ENCODE measurements at regions not wholly inside any gene's neighbourhood (a gene's known extent, or its start where the extent isn't known, plus 50 kb on each side); places are given as distances from the start of the nearest gene placed in this dataset.
A peak's percentile ranks its signal among the peaks of the same experiment; 100 is the strongest.
"Not testable (repeated sequence)": the region's sequence is repeated elsewhere in the genome, so short reads cannot be mapped to it uniquely, and the experiment has no call there.

DNA sequence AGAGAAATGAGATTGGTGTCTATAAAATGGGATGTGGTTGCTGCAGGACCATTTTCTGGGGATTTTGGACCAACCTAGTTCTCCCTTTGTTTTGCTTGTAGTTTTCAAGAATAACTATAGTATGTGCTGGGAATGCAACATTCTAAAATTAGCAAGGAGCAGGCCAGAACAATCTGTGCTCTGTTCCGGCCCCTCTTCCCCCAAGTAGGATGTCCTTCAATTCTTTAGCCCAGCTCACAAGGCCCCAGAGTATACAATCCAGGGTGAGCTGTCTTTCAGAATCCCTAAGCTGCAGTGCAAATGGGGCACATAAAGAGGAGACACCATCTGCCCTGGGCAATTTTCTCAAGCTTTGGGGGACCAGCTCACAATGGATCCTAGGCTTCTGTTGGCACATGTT, 809.1 kb downstream of the TNS3 start:
- ATAC-seq (peak; percentile 50), DNase-seq (ENCODE audit: missing footprints) (no peak)
- intact Hi-C loops (cut with DNase I), result loop anchor here (10.0 kb wide), 3 partner anchors 168 to 482 kb away; no protein-coding TSS in a partner anchor

DNA sequence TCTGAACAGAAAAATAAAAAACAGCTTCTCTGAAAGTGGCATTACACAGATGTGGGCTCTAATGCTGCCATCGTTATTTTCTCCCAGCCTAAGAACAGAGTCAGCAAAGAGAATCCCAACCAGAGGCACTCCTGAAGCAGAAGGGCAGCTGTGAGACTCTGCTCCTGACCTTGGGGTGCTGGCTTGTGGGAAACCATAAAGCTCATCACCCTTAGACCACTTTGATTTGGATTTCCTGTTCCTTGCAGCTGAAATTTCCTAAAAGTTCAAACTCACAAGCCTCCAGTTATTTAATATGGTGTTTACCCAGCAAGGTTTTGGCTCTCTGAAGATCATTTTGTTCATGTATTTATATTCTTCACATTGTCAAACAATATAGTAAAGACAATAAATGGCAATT, 814.8 kb downstream of the TNS3 start:
- no peak for DNase-seq (ENCODE audit: missing footprints)
- no peak for ATAC-seq
- intact Hi-C loops (cut with DNase I), result no loop called here

- intact Hi-C loops (cut with DNase I), result no loop called here
- DNase-seq (ENCODE audit: missing footprints), result no peak
- ATAC-seq, result peak; percentile 56
Observed at GRCh38 chr7:46764100-46764936, 817.6 kb downstream of the TNS3 start.

DNA sequence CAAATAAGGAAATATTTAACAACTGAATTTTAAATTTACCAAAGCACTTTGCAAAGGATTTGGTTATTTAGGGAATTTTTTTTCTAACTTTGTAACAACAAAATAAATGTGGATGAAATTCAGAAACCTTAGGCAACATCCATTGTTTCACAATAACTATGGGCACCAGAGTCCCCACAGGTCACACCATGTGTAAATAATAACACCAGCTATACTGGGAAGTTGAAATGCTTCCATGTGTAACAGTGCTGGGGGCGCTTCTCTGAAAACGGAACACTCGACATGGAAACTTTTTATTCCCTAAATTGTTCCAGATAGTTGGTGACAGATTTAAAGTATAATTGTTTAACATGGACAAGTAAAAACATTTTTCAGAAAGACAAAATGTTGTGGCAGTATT, 818.6 kb downstream of the TNS3 start:
- intact Hi-C loops (cut with DNase I), result no loop called here
- DNase-seq (ENCODE audit: missing footprints) (no peak), ATAC-seq (no peak)

- ATAC-seq (no peak), DNase-seq (ENCODE audit: missing footprints) (no peak)
- intact Hi-C loops (cut with DNase I), result no loop called here
Observed at GRCh38 chr7:46759711-46760480, 822.0 kb downstream of the TNS3 start.

GRCh38 chr7:46756996-46757395, 824.9 kb downstream of the TNS3 start:
- DNase-seq (ENCODE audit: missing footprints), result no peak
- intact Hi-C loops (cut with DNase I), result no loop called here
- ATAC-seq, result no peak

- ATAC-seq (no peak), DNase-seq (ENCODE audit: missing footprints) (no peak)
- intact Hi-C loops (cut with DNase I), result no loop called here
Observed at GRCh38 chr7:46756256-46756655, 825.7 kb downstream of the TNS3 start.

- ATAC-seq (no peak), DNase-seq (ENCODE audit: missing footprints) (no peak)
- intact Hi-C loops (cut with DNase I), result no loop called here
Observed at GRCh38 chr7:46755120-46756034, 826.5 kb downstream of the TNS3 start.

- DNase-seq (ENCODE audit: missing footprints) (no peak), ATAC-seq (no peak)
- intact Hi-C loops (cut with DNase I), result no loop called here
Observed at GRCh38 chr7:46754140-46754720, 827.7 kb downstream of the TNS3 start.

DNA sequence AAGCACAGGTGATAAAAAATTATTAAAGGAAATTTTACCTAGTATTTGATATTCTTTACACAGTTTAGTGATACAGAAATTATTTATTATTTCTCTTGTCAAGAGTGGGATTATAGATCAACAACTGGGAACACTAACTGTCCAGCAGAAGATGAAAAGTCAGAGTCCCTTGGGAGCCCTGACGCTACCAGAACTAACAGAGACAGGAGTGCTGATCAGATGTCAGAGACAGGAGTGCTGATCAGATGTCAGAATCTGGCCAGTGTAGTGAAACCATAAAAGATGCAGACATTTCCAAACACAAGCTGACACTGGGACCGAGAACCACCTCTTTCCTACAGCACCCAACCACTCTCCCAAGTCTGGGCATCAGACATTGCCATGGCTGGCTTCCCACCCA, 828.2 kb downstream of the TNS3 start:
- ATAC-seq, result no peak
- DNase-seq (ENCODE audit: missing footprints), result no peak
- intact Hi-C loops (cut with DNase I), result no loop called here

DNA sequence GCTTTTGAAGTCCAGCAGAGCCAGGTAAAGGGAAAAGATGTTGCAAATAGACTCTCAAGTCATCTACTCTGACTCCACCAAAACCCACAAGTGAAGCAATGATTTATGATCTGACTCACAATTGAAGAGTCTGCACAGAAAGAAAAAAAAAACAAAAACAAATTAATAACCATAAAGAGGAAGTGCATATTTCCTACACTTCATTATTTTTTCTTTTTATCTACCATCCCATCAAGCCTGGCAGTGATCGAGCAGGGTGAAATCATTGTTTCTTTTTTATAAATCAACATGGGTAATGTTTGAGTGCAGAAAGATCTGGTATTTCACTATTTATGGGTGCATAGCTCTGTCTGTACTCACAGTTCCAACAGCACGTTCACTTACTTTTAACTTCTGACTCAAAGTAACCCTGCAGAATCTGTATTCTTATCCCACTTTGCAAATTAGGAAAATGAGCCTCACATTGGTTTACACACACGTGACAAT, 829.0 kb downstream of the TNS3 start:
- ATAC-seq (no peak), DNase-seq (ENCODE audit: missing footprints) (no peak)
- intact Hi-C loops (cut with DNase I), result no loop called here

DNA sequence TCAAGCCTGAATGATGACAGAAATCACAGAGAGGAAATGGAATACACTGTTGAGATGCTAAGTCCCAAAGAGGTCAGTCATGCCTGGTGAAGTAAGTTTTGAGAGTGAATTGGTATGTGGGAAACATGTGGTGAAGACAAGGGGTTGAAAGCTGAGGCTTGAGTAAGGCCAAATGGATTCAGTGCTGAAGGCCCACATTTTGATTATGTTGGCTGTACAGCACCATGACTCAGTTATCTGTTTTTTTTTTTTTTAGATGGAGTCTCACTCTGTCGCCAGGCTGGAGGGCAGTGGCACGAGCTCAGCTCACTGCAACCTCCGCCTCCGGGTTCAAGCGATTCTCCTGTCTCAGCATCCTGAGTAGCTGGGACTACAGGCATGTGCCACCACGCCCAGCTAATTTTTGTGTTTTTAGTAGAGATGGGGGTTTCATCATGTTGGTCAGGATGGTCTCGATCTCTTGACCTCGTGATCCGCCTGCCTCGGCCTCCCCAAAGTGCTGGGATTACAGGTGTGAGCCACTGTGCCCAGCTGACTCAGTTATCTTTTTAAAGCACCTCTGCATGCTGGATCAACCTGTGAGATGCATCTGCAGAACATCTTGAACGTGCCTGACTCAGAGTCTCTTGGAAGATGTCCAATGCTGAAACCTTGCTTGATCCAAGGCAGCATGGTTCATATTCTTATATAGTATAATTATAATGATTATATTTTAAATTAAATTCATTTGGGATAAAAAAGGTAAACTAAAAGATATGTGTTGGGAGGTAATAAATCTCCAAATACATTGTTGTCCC, 829.8 kb downstream of the TNS3 start:
- peak; percentile 73 for ATAC-seq
- DNase-seq (ENCODE audit: missing footprints); intact Hi-C loops (cut with DNase I): not testable (repeated sequence)

- intact Hi-C loops (cut with DNase I), result no loop called here
- DNase-seq (ENCODE audit: missing footprints) (no peak), ATAC-seq (no peak)
Observed at GRCh38 chr7:46751471-46751870, 830.4 kb upstream of the IGFBP3 start.

DNA sequence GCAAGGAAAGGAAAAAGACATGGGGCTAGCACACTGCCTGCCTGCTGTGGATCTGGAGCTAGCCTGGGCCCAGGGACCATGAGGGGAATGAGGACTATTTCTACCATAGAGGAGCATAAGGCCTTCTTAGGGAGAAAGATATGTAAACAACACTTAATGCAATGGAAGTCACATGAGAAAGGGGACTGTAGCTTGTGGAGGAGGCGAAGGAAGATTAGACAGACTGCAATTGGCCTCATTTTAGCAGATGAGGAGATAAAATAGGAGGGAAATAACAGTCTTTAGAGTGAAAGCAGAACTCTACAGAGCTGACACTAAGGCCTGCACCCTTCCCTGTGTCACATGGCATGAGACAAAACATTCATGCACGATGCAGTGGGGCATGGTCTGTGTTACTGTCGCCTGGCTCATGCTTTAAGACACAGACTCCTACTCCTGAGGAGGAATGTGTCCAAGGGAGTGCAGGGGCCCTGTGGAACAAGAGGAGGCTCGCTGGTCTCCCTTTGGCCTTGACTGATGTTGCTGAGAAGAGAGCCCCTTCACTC, 829.3 kb upstream of the IGFBP3 start:
- ATAC-seq (no peak), DNase-seq (ENCODE audit: missing footprints) (no peak)
- intact Hi-C loops (cut with DNase I), result no loop called here

DNA sequence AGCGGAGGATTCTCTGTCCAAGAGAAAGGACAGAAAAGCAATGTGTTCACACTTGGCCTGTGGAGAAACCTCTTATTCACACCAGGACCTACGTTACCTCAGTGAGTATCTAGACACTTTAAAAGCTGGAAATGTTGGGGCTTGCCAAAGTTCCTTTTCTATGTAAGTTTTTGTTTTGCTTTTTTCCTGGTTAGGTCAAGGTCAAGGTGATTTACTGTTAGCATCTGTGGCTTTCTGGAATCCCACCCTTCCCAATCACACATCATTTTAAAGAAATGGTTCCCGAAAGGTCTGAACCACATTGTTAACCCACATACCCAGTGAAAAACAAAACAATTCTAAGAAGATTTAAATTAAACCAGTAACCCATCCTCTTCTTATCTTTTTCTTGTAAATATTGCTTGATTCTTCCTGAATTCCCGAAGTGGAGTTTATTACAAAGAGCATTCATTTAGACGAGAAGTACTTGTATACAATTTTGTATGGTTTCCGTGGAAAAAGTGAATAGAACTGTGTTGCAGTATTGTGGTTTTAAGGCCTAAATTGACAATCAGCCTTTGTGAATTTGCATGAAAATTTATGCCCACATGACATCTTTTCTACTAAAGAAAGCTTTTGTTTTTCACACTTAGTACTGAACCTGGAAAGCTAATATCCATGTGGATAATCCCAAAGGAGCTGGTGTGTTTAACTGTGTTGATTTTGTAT, 827.0 kb upstream of the IGFBP3 start:
- intact Hi-C loops (cut with DNase I), result no loop called here
- ATAC-seq (no peak), DNase-seq (ENCODE audit: missing footprints) (no peak)

DNA sequence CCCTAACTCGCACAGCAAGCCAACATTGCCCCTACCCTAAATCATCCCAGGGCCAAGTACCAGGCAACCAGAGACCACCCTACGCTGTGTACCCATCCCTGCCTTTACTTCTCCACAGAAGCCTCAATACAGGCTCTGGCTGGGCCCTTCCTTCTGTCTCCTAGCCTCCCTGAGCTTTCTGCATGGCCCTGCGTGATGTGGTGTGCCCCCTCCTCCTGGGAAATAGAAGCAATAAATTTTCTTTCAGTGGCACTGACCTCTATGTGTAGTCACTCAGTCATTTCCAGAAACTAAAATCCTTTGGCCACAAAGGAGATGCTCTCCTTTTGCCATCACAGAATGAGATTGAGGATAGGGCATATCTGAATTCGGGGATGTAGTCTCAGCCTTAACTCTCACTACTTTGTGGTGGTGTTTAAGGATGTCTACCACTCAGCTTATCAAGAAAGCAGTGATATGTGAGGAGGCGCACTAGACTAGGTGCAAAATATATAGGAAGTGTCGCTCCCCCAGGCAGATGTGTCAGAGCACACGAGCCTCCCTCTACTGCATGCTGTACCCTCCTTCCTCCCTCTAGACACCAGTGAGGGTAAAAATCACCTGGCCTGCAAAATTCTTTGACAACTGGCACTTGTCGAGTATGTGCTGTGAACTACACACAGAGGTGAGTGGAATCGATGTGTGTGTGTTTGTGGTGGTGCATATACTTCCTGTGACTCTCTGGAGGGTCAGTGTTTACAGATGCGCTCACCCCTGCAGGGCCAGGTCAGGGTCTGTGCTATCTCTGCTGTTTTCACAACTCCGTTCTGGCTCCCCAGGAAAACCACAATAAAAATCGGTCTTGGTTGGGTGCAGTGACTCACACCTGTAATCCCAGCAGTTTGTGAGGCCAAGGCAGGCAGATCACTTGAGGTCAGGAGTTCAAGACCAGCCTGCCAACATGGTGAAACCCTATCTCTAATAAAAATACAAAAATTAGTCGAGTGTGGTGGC, 825.9 kb upstream of the IGFBP3 start:
- DNase-seq (ENCODE audit: missing footprints) (no peak), ATAC-seq (no peak)
- intact Hi-C loops (cut with DNase I), result no loop called here
